Activated CD8-positive, alpha-beta T cell treated with anti-CD3 and anti-CD28 coated beads for 36 hours (primary cell): ENCODE measurements at regions not wholly inside any gene's neighbourhood (a gene's known extent, or its start where the extent isn't known, plus 50 kb on each side); places are given as distances from the start of the nearest gene placed in this dataset.

ENCODE experiments used
- ATAC-seq: fragments of 200-7000 bp; cut with Tn5 transposase; one replicate; pipeline ENCODE4 v1.10.0; 2021; ENCODE audit warnings: mild to moderate bottlenecking, moderate library complexity
- CTCF ChIA-PET: fragments of 350-600 bp; sonication (Branson Sonifier 250); formaldehyde crosslinking; loops from one replicate; lab custom pipeline; 2021; ENCODE audit warnings: antibody characterized with exemption; lab: Charles Lee
- POLR2A ChIA-PET: fragments of 350-600 bp; sonication (Branson Sonifier 250); formaldehyde crosslinking; loops from one replicate; lab custom pipeline; 2021; ENCODE audit warnings: antibody characterized with exemption; lab: Charles Lee
- DNase-seq: peaks from one replicate; pipeline ENCODE4 v3.0.0-alpha.2; 2020
- H3K27ac Mint-ChIP-seq: one replicate; pipeline ENCODE4 v1.8.0; 2021; ENCODE audit warnings: mild to moderate bottlenecking, mixed read lengths
- H3K27me3 Mint-ChIP-seq: one replicate; pipeline ENCODE4 v1.8.0; 2021; ENCODE audit warnings: mixed read lengths
- H3K36me3 Mint-ChIP-seq: one replicate; pipeline ENCODE4 v1.8.0; 2021; ENCODE audit warnings: low read depth, mixed read lengths
- H3K4me1 Mint-ChIP-seq: one replicate; pipeline ENCODE4 v1.8.0; 2021; ENCODE audit warnings: low read depth, mixed read lengths
- H3K4me3 Mint-ChIP-seq: one replicate; pipeline ENCODE4 v1.8.0; 2021; ENCODE audit warnings: mild to moderate bottlenecking, moderate library complexity, mixed read lengths
- H3K9me3 Mint-ChIP-seq: one replicate; pipeline ENCODE4 v1.8.0; 2021; ENCODE audit warnings: mixed read lengths
- CTCF ChIP-seq: fragments of 200-600 bp; IDR thresholded peaks from one replicate; pipeline ENCODE4 v1.8.0; 2022; ENCODE audit warnings: antibody characterized with exemption, mild to moderate bottlenecking
- intact Hi-C: fragments of 100-400 bp; cut with micrococcal nuclease; formaldehyde crosslinking; loops from one replicate; pipeline ENCODE4 v1.10.0; 2022

GRCh38 chr5:35365758-35366157 is 135.5 kb upstream of the PRLR start:
- intact Hi-C loops, result no loop called here
- Mint-ChIP-seq H3K36me3 (no peaks in the 10 kb centered on the region), H3K27me3 (peaks cover 8% of the 10 kb centered on the region), H3K9me3 (no peaks in the 10 kb centered on the region), H3K27ac (no peak overlapping the region), H3K4me3 (no peak overlapping the region), H3K4me1 (no peaks in the 10 kb centered on the region)
- POLR2A ChIA-PET, result no interaction called here
- ATAC-seq (no peak), DNase-seq (no peak)
- TF ChIP-seq CTCF, result no peak
- CTCF ChIA-PET, result interaction anchor here (1.5 kb wide), 1 partner anchor 19 kb away, joined by 3 read pairs; no protein-coding TSS in a partner anchor

DNA sequence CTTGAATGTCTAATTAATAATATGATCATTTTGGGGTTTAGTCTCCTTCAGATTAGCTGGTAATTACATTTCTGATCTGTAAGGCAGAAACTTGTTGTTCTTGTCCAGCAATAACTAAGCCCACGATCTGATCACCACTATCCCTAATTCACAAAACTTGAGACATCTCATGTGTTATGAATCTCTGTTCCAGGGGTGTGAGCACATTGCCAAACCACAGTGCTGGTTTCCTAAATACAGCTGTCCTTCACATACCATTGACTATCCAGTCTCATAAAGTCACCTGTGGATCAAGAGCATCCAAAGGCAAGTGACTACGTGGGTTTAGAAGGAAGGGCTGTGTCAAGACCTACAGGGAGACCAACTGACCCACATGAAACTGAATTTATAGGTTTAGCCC is 134.1 kb upstream of the PRLR start:
- Mint-ChIP-seq H3K27ac (no peak overlapping the region), H3K36me3 (no peaks in the 10 kb centered on the region), H3K4me3 (no peak overlapping the region), H3K9me3 (no peaks in the 10 kb centered on the region), H3K27me3 (peaks cover 13% of the 10 kb centered on the region), H3K4me1 (no peaks in the 10 kb centered on the region)
- POLR2A ChIA-PET, result no interaction called here
- ATAC-seq (no peak), DNase-seq (no peak)
- CTCF ChIA-PET, result no interaction called here
- intact Hi-C loops, result no loop called here
- TF ChIP-seq CTCF, result no peak

DNA sequence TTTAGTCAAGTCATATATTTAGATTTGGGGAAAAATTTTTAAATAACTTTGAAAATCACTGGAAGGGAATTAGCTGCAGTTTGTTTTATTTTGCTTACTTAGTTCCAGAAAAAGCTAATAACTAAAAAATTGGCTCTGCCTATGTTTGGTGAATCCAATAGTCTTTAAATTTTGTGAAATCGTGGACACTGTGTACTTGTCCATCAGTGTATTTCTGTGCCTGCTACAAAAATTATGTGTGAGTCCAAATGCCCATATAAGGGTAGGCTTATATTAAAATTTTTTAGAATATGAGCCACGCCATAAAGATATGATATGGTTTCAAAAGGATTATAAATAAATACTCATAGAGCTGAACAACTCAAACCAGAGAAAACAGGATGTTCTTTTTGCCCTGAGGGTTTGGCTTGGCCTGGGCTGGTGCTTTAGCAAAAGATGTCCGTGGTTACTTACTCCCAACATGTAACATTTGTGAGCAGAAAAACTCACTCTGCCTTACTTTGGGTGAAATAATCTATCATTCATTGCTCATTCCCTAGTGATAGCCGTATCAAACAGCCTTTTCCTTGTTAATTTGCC is 133.2 kb upstream of the PRLR start:
- TF ChIP-seq CTCF, result no peak
- ChIA-PET POLR2A (no interaction called here), CTCF (no interaction called here)
- DNase-seq (no peak), ATAC-seq (no peak)
- Mint-ChIP-seq H3K4me3 (no peak overlapping the region), H3K4me1 (no peaks in the 10 kb centered on the region), H3K27ac (no peak overlapping the region), H3K27me3 (peaks cover 13% of the 10 kb centered on the region), H3K36me3 (no peaks in the 10 kb centered on the region), H3K9me3 (no peaks in the 10 kb centered on the region)
- intact Hi-C loops, result no loop called here

- Mint-ChIP-seq H3K9me3 (no peaks in the 10 kb centered on the region), H3K4me1 (no peaks in the 10 kb centered on the region), H3K27ac (no peak overlapping the region), H3K27me3 (peaks cover 13% of the 10 kb centered on the region), H3K36me3 (no peaks in the 10 kb centered on the region), H3K4me3 (no peak overlapping the region)
- DNase-seq (no peak), ATAC-seq (no peak)
- intact Hi-C loops, result no loop called here
- no peak for TF ChIP-seq CTCF
- ChIA-PET CTCF (no interaction called here), POLR2A (no interaction called here)
Measured at GRCh38 chr5:35362772-35363171, 132.5 kb upstream of the PRLR start.

DNA sequence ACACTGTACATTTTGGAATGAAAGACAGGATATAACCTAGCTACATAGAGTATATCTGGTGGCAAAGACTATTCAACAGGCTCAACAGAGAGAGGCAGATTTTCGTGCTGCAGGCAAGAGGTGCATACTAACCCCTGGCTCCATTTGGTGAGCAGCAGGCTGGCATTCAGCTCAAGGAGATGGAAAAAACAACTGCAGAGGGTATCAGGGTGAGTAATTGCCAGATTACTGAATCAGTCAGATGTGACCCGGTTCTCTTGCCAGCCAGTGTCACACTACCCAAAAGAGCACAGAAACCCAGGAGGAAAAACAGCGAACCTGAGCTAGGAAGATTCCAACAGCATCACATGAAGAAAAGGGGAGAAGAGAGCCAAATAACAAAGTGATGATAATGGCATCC is 130.4 kb upstream of the PRLR start:
- no peak for TF ChIP-seq CTCF
- ChIA-PET POLR2A (no interaction called here), CTCF (interaction anchor here (1.3 kb wide), 1 partner anchor 14 kb away, joined by 3 read pairs; no protein-coding TSS in a partner anchor)
- Mint-ChIP-seq H3K27me3 (peaks cover 14% of the 10 kb centered on the region), H3K36me3 (no peaks in the 10 kb centered on the region), H3K9me3 (no peaks in the 10 kb centered on the region), H3K27ac (no peak overlapping the region), H3K4me1 (no peaks in the 10 kb centered on the region), H3K4me3 (no peak overlapping the region)
- ATAC-seq, result no peak
- DNase-seq, result no peak
- intact Hi-C loops, result no loop called here
